GM19438 (cell line): ENCODE measurements at regions not wholly inside any gene's neighbourhood (a gene's known extent, or its start where the extent isn't known, plus 50 kb on each side); places are given as distances from the start of the nearest gene placed in this dataset.

Experiments used
- ATAC-seq: cut with Tn5 transposase; IDR thresholded peaks from one replicate; pipeline ENCODE4 v1.9.1; 2021; ENCODE audit warnings: low read depth; ENCODE audit not compliant: unreplicated experiment

- no peak for ATAC-seq
These were observed 137.0 kb upstream of the DPT start for GRCh38 chr1:168865850-168866620.

GRCh38 chr1:168867941-168868634 is 139.1 kb upstream of the DPT start:
- ATAC-seq, result no peak

- ATAC-seq, result no peak
These were observed 142.5 kb upstream of the DPT start for GRCh38 chr1:168871531-168871930.

- ATAC-seq, result no peak
These were observed 146.8 kb upstream of the DPT start for GRCh38 chr1:168875831-168876230.

- no peak for ATAC-seq
These were observed 147.8 kb upstream of the DPT start for GRCh38 chr1:168876830-168877229.

GRCh38 chr1:168879896-168880734 is 151.1 kb upstream of the DPT start:
- ATAC-seq, result no peak

GRCh38 chr1:168881656-168882260 is 152.8 kb upstream of the DPT start:
- no peak for ATAC-seq

GRCh38 chr1:168887381-168887780 is 158.4 kb upstream of the DPT start:
- no peak for ATAC-seq

GRCh38 chr1:168888418-168888817 is 159.4 kb upstream of the DPT start:
- no peak for ATAC-seq

- no peak for ATAC-seq
These were observed 163.9 kb upstream of the DPT start for GRCh38 chr1:168892931-168893330.

- ATAC-seq, result no peak
These were observed 164.4 kb upstream of the DPT start for GRCh38 chr1:168893359-168893801.

- ATAC-seq, result no peak
These were observed 165.4 kb upstream of the DPT start for GRCh38 chr1:168894397-168894903.

- no peak for ATAC-seq
These were observed 168.2 kb upstream of the DPT start for GRCh38 chr1:168897249-168897648.

- ATAC-seq, result no peak
These were observed 174.3 kb upstream of the DPT start for GRCh38 chr1:168903237-168903830.

- no peak for ATAC-seq
These were observed 176.6 kb upstream of the DPT start for GRCh38 chr1:168905633-168906032.

GRCh38 chr1:168906367-168906766 is 177.4 kb upstream of the DPT start:
- ATAC-seq, result no peak

- no peak for ATAC-seq
These were observed 178.0 kb upstream of the DPT start for GRCh38 chr1:168907053-168907452.

- ATAC-seq, result no peak
These were observed 178.9 kb upstream of the DPT start for GRCh38 chr1:168907786-168908348.

GRCh38 chr1:168910403-168910802 is 181.4 kb upstream of the DPT start:
- no peak for ATAC-seq

- no peak for ATAC-seq
These were observed 182.4 kb upstream of the DPT start for GRCh38 chr1:168911370-168911769.
